Loucy (cell line): ENCODE measurements at regions not wholly inside any gene's neighbourhood (a gene's known extent, or its start where the extent isn't known, plus 50 kb on each side); places are given as distances from the start of the nearest gene placed in this dataset.

ENCODE experiments used
- H2AFZ ChIP-seq: fragments of 200-600 bp; sonication (generic); 2 replicates; pipeline ENCODE4 v1.6.0; 2016; ENCODE audit warnings: antibody characterized with exemption, mild to moderate bottlenecking, low read length, moderate library complexity
- H3F3A ChIP-seq: fragments of 200-600 bp; 2 replicates; pipeline ENCODE4 v1.6.0; 2016; ENCODE audit warnings: antibody characterized with exemption, low read depth, mild to moderate bottlenecking
- H3K27me3 ChIP-seq: fragments of 200-600 bp; sonication (generic); 2 replicates; pipeline ENCODE4 v1.6.1; 2014; ENCODE audit warnings: low read length, mild to moderate bottlenecking; ENCODE audit not compliant: insufficient read depth, poor library complexity, severe bottlenecking
- H3K36me3 ChIP-seq: fragments of 200-600 bp; sonication (generic); 2 replicates; pipeline ENCODE4 v1.6.1; 2016; ENCODE audit warnings: low read length; ENCODE audit not compliant: insufficient read depth
- H3K4me1 ChIP-seq: fragments of 200-600 bp; sonication (generic); 2 replicates; pipeline ENCODE4 v1.5.1; 2014; ENCODE audit warnings: low read length, mild to moderate bottlenecking; ENCODE audit not compliant: insufficient read depth, poor library complexity, severe bottlenecking
- H3K4me2 ChIP-seq: fragments of 200-600 bp; sonication (generic); 2 replicates; pipeline ENCODE4 v1.6.0; 2014; ENCODE audit warnings: antibody characterized with exemption, low read length, low read depth, mild to moderate bottlenecking; ENCODE audit not compliant: poor library complexity, severe bottlenecking
- H3K4me3 ChIP-seq: fragments of 200-600 bp; sonication (generic); 2 replicates; pipeline ENCODE4 v1.5.1; 2014; ENCODE audit warnings: low read length, mild to moderate bottlenecking, mixed read lengths; ENCODE audit not compliant: poor library complexity, severe bottlenecking
- H3K79me2 ChIP-seq: fragments of 200-600 bp; sonication (generic); 2 replicates; pipeline ENCODE4 v1.6.1; 2014; ENCODE audit warnings: low read length; ENCODE audit not compliant: insufficient read depth
- H3K9ac ChIP-seq: fragments of 200-600 bp; sonication (generic); 2 replicates; pipeline ENCODE4 v1.6.0; 2014; ENCODE audit warnings: mild to moderate bottlenecking, low read depth, low read length, moderate library complexity; ENCODE audit not compliant: poor library complexity, severe bottlenecking
- H3K9me2 ChIP-seq: fragments of 200-600 bp; sonication (generic); replicated peaks from 2 replicates; pipeline ENCODE4 v1.6.1; 2016; ENCODE audit warnings: low read depth, low read length, mixed read lengths
- H3K9me3 ChIP-seq: fragments of 200-600 bp; sonication (generic); 2 replicates; pipeline ENCODE4 v1.6.1; 2014; ENCODE audit warnings: mild to moderate bottlenecking, antibody characterized with exemption, low read length, low read depth; ENCODE audit not compliant: insufficient read depth
- H4K20me1 ChIP-seq: fragments of 200-600 bp; sonication (generic); 2 replicates; pipeline ENCODE4 v1.6.0; 2014; ENCODE audit warnings: antibody characterized with exemption, low read length, mild to moderate bottlenecking; ENCODE audit not compliant: insufficient read depth, poor library complexity, severe bottlenecking
- CTCF ChIP-seq: fragments of 200-600 bp; sonication (generic); conservative IDR thresholded peaks from 2 replicates; pipeline ENCODE4 v1.5.1; 2014; ENCODE audit warnings: mild to moderate bottlenecking, antibody characterized with exemption, low read length
- EZH2phosphoT487 ChIP-seq: fragments of 200-600 bp; IDR thresholded peaks from 2 replicates; pipeline ENCODE4 v1.6.1; 2018; ENCODE audit warnings: antibody characterized with exemption, mild to moderate bottlenecking, moderate library complexity, borderline replicate concordance

- Histone ChIP-seq H3K9me3 (no peaks in the 10 kb centered on the region), H3K9ac (no peak overlapping the region), H3K9me2 (no peaks in the 10 kb centered on the region), H3K4me2 (no peak overlapping the region), H3F3A (no peaks in the 10 kb centered on the region), H2AFZ (no peak overlapping the region), H3K27me3 (no peaks in the 10 kb centered on the region), H3K36me3 (no peaks in the 10 kb centered on the region), H3K4me1 (no peaks in the 10 kb centered on the region), H4K20me1 (no peaks in the 10 kb centered on the region), H3K4me3 (no peak overlapping the region), H3K79me2 (no peaks in the 10 kb centered on the region)
- no peak for TF ChIP-seq EZH2phosphoT487
- TF ChIP-seq CTCF = no peak
These were observed 267.9 kb upstream of the TNP1 start for GRCh38 chr2:217127744-217128143.

- no peak overlapping the region for H3K9ac ChIP-seq
- H3K9me3 ChIP-seq = no peaks in the 10 kb centered on the region
- no peaks in the 10 kb centered on the region for H3K79me2 ChIP-seq
- no peaks in the 10 kb centered on the region for H3K36me3 ChIP-seq
- no peak overlapping the region for H3K4me2 ChIP-seq
- no peaks in the 10 kb centered on the region for H3F3A ChIP-seq
- H3K27me3 ChIP-seq = no peaks in the 10 kb centered on the region
- no peaks in the 10 kb centered on the region for H3K9me2 ChIP-seq
- no peak overlapping the region for H2AFZ ChIP-seq
- TF ChIP-seq EZH2phosphoT487 (no peak), CTCF (no peak)
- H3K4me3 ChIP-seq = no peak overlapping the region
- no peaks in the 10 kb centered on the region for H3K4me1 ChIP-seq
- H4K20me1 ChIP-seq = no peaks in the 10 kb centered on the region
These were observed 265.1 kb upstream of the TNP1 start for GRCh38 chr2:217125014-217125413.

DNA sequence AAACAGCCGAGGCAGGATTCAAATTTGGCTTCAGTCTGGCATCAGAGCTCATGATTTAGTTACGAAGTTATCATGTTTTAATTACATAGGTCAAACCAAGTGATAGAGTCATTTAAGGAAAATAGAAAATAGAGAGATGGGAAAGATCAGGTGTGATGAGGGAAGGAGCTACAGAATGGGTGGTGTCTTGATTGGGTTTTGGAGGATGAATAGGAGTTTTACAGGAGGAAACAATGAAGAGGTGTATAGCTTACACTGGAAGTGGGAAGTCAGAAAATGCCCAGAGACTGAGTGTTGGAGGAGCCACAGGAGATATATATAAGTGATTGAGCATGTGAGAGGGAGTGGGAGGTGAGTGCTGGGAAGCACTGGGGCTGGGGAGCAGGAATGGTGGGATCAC is 264.2 kb upstream of the TNP1 start:
- Histone ChIP-seq H3K4me3 (no peak overlapping the region), H3K79me2 (no peaks in the 10 kb centered on the region), H2AFZ (no peak overlapping the region), H3K9me2 (no peaks in the 10 kb centered on the region), H4K20me1 (no peaks in the 10 kb centered on the region), H3K4me1 (no peaks in the 10 kb centered on the region), H3K27me3 (no peaks in the 10 kb centered on the region), H3K4me2 (no peak overlapping the region), H3F3A (no peaks in the 10 kb centered on the region), H3K9me3 (no peaks in the 10 kb centered on the region), H3K9ac (no peak overlapping the region), H3K36me3 (no peaks in the 10 kb centered on the region)
- no peak for TF ChIP-seq EZH2phosphoT487

DNA sequence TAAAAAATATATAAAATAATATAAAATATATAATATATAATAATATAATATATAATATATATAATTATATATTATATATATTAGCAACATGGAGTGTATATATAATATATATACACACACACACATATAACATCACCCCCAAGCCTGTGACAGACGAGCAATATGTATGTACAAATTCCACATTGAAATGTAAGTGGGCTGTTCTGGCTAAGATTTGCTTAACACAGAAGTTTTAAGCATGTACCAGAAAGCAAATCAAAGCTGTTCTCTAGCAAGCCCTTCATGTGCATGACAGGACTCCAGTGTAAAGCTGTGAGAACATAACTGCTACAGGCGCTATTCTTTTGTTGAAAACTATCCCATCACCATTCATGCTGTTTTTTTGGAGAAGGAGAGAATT is 261.7 kb upstream of the TNP1 start:
- Histone ChIP-seq H3K27me3 (no peaks in the 10 kb centered on the region), H3K79me2 (no peaks in the 10 kb centered on the region), H3K4me1 (no peaks in the 10 kb centered on the region), H3K4me2 (no peak overlapping the region), H3K9me3 (no peaks in the 10 kb centered on the region), H3K9ac (no peak overlapping the region), H2AFZ (no peak overlapping the region), H3K9me2 (no peaks in the 10 kb centered on the region), H3F3A (no peaks in the 10 kb centered on the region), H3K4me3 (no peak overlapping the region), H3K36me3 (no peaks in the 10 kb centered on the region), H4K20me1 (no peaks in the 10 kb centered on the region)
- no peak for TF ChIP-seq CTCF
- TF ChIP-seq EZH2phosphoT487 = no peak
